ENCODE measurements at regions not wholly inside any gene's neighbourhood (a gene's known extent, or its start where the extent isn't known, plus 50 kb on each side); places are given as distances from the start of the nearest gene placed in this dataset.
"Not testable (repeated sequence)": the region's sequence is repeated elsewhere in the genome, so short reads cannot be mapped to it uniquely, and the experiment has no call there.

GRCh38 chr10:34058845-34059614 is 724.6 kb upstream of the NRP1 start:
- no peaks in the 10 kb centered on the region for H4K20me1 ChIP-seq (ENCODE audit: insufficient read depth, low read length, poor library complexity, severe bottlenecking)
- no peaks in the 10 kb centered on the region for H3K36me3 ChIP-seq (ENCODE audit: insufficient read depth, low read length)
- no peak overlapping the region for H3K4me2 ChIP-seq (ENCODE audit: low read depth, low read length, poor library complexity, severe bottlenecking)
- H3K4me3 ChIP-seq (ENCODE audit: low read length, poor library complexity, severe bottlenecking) = no peak overlapping the region
- H3K27me3 ChIP-seq (ENCODE audit: insufficient read depth, low read length, poor library complexity, severe bottlenecking) = no peaks in the 10 kb centered on the region
- TF ChIP-seq CTCF (conservative IDR thresholded peaks at IDR 0.05; ENCODE audit: low read length) (no peak), EZH2phosphoT487 (IDR thresholded peaks at IDR 0.05; ENCODE audit: borderline replicate concordance) (no peak)
- H3K9me2 ChIP-seq (replicated peaks; ENCODE audit: low read depth, low read length) = no peaks in the 10 kb centered on the region
- H2AFZ ChIP-seq (ENCODE audit: low read length) = no peak overlapping the region
- no peaks in the 10 kb centered on the region for H3K79me2 ChIP-seq (ENCODE audit: insufficient read depth, low read length)
- H3K9me3 ChIP-seq (ENCODE audit: insufficient read depth, low read depth, low read length) = peaks cover 7% of the 10 kb centered on the region
- no peaks in the 10 kb centered on the region for H3K4me1 ChIP-seq (ENCODE audit: insufficient read depth, low read length, poor library complexity, severe bottlenecking)
- no peaks in the 10 kb centered on the region for H3F3A ChIP-seq (ENCODE audit: low read depth)
- no peak overlapping the region for H3K9ac ChIP-seq (ENCODE audit: low read depth, low read length, poor library complexity, severe bottlenecking)

GRCh38 chr10:34055410-34055985 is 721.0 kb upstream of the NRP1 start:
- not testable (repeated sequence) for H2AFZ ChIP-seq (ENCODE audit: low read length); H3K4me2 ChIP-seq (ENCODE audit: low read depth, low read length, poor library complexity, severe bottlenecking); H3K79me2 ChIP-seq (ENCODE audit: insufficient read depth, low read length); H3F3A ChIP-seq (ENCODE audit: low read depth); H3K9me3 ChIP-seq (ENCODE audit: insufficient read depth, low read depth, low read length); H3K36me3 ChIP-seq (ENCODE audit: insufficient read depth, low read length); H3K4me1 ChIP-seq (ENCODE audit: insufficient read depth, low read length, poor library complexity, severe bottlenecking); H3K4me3 ChIP-seq (ENCODE audit: low read length, poor library complexity, severe bottlenecking); H4K20me1 ChIP-seq (ENCODE audit: insufficient read depth, low read length, poor library complexity, severe bottlenecking); H3K27me3 ChIP-seq (ENCODE audit: insufficient read depth, low read length, poor library complexity, severe bottlenecking); H3K9ac ChIP-seq (ENCODE audit: low read depth, low read length, poor library complexity, severe bottlenecking); H3K9me2 ChIP-seq (replicated peaks; ENCODE audit: low read depth, low read length)

- Histone ChIP-seq H3K36me3 (ENCODE audit: insufficient read depth, low read length) (no peaks in the 10 kb centered on the region), H2AFZ (ENCODE audit: low read length) (no peak overlapping the region), H4K20me1 (ENCODE audit: insufficient read depth, low read length, poor library complexity, severe bottlenecking) (no peaks in the 10 kb centered on the region), H3K9ac (ENCODE audit: low read depth, low read length, poor library complexity, severe bottlenecking) (no peak overlapping the region), H3K4me3 (ENCODE audit: low read length, poor library complexity, severe bottlenecking) (no peak overlapping the region), H3K79me2 (ENCODE audit: insufficient read depth, low read length) (no peaks in the 10 kb centered on the region), H3F3A (ENCODE audit: low read depth) (no peaks in the 10 kb centered on the region), H3K27me3 (ENCODE audit: insufficient read depth, low read length, poor library complexity, severe bottlenecking) (no peaks in the 10 kb centered on the region), H3K4me1 (ENCODE audit: insufficient read depth, low read length, poor library complexity, severe bottlenecking) (peaks cover 7% of the 10 kb centered on the region), H3K9me2 (replicated peaks; ENCODE audit: low read depth, low read length) (no peaks in the 10 kb centered on the region), H3K4me2 (ENCODE audit: low read depth, low read length, poor library complexity, severe bottlenecking) (no peak overlapping the region), H3K9me3 (ENCODE audit: insufficient read depth, low read depth, low read length) (no peaks in the 10 kb centered on the region)
- TF ChIP-seq CTCF (conservative IDR thresholded peaks at IDR 0.05; ENCODE audit: low read length) (no peak), EZH2phosphoT487 (IDR thresholded peaks at IDR 0.05; ENCODE audit: borderline replicate concordance) (no peak)
These were observed 715.4 kb upstream of the NRP1 start for GRCh38 chr10:34049887-34050286.

DNA sequence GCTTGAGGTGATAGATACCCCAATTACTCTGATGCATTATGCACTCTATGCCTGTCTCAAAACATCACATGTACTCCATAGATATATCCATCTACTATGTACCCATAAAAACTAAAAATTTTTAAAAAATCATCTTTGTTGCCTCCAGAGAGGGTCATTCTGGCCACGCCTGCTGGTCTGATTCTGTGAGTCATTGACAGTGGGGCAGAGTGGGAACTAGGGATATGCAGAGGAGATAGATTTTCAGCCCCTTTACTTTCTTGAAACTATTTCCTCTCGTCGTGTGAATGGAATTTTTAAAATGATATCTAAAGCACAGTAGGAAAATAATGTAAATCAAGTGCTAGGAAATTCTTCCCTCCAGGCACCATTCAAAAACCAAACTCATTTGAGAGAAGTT is 715.0 kb upstream of the NRP1 start:
- TF ChIP-seq EZH2phosphoT487 (IDR thresholded peaks at IDR 0.05; ENCODE audit: borderline replicate concordance) = no peak
- no peak for TF ChIP-seq CTCF (conservative IDR thresholded peaks at IDR 0.05; ENCODE audit: low read length)

More for the DNA sequence above, 715.0 kb upstream of the NRP1 start:
- H3K36me3 ChIP-seq (ENCODE audit: insufficient read depth, low read length) = no peaks in the 10 kb centered on the region
- no peaks in the 10 kb centered on the region for H3F3A ChIP-seq (ENCODE audit: low read depth)
- no peak overlapping the region for H3K4me3 ChIP-seq (ENCODE audit: low read length, poor library complexity, severe bottlenecking)
- no peak overlapping the region for H3K4me2 ChIP-seq (ENCODE audit: low read depth, low read length, poor library complexity, severe bottlenecking)
- H3K9me2 ChIP-seq (replicated peaks; ENCODE audit: low read depth, low read length) = no peaks in the 10 kb centered on the region
- no peaks in the 10 kb centered on the region for H3K9me3 ChIP-seq (ENCODE audit: insufficient read depth, low read depth, low read length)
- H3K27me3 ChIP-seq (ENCODE audit: insufficient read depth, low read length, poor library complexity, severe bottlenecking) = no peaks in the 10 kb centered on the region
- no peaks in the 10 kb centered on the region for H3K79me2 ChIP-seq (ENCODE audit: insufficient read depth, low read length)
- H3K4me1 ChIP-seq (ENCODE audit: insufficient read depth, low read length, poor library complexity, severe bottlenecking) = peaks cover 7% of the 10 kb centered on the region
- no peak overlapping the region for H2AFZ ChIP-seq (ENCODE audit: low read length)
- H3K9ac ChIP-seq (ENCODE audit: low read depth, low read length, poor library complexity, severe bottlenecking) = no peak overlapping the region
- H4K20me1 ChIP-seq (ENCODE audit: insufficient read depth, low read length, poor library complexity, severe bottlenecking) = no peaks in the 10 kb centered on the region
